GM12892 (cell line): ENCODE measurements at regions not wholly inside any gene's neighbourhood (a gene's known extent, or its start where the extent isn't known, plus 50 kb on each side); places are given as distances from the start of the nearest gene placed in this dataset.

Source experiments
- POLR2A ChIP-seq: IDR thresholded peaks from 2 replicates; pipeline ENCODE4 v1.6.1; 2011; ENCODE audit warnings: low read depth, low read length, control low read depth
- POLR2AphosphoS5 ChIP-seq: IDR thresholded peaks from 2 replicates; pipeline ENCODE4 v1.6.1; 2011; ENCODE audit warnings: low read depth, low read length, control low read depth

DNA sequence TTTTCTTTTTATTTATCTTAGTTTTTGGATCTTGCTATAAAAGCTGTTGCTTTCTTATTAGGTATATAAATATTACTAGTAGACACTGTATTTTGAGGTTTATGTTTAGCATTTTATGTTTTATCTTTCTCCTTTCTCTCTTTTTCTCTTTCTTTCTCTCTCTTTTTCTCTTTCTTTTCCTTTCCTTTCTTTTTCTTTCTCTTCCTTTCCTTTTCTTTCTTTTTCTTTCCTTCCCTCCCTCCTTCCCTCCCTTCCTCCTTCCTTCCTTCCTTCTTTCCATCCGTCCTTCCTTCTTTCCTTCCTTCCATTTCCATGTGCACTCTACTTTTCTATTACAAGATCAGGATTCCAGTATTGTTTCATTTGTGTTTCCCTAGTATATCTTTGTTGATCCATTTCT is 814.8 kb downstream of the KCNJ3 start:
- TF ChIP-seq POLR2AphosphoS5 (no peak), POLR2A (no peak)
